ENCODE measurements at regions not wholly inside any gene's neighbourhood (a gene's known extent, or its start where the extent isn't known, plus 50 kb on each side); places are given as distances from the start of the nearest gene placed in this dataset.

GRCh38 chr2:71736986-71737385 lies 283.6 kb downstream of the DYSF start:
- DNase-seq: no peak
- H3K27me3 Mint-ChIP-seq (ENCODE audit: unreplicated experiment): peaks cover 3% of the 10 kb centered on the region
- peaks cover 9% of the 10 kb centered on the region for H3K36me3 Mint-ChIP-seq (ENCODE audit: unreplicated experiment)
- no peak overlapping the region for H3K27ac Mint-ChIP-seq (ENCODE audit: unreplicated experiment)
- H3K4me3 Mint-ChIP-seq (ENCODE audit: unreplicated experiment): no peak overlapping the region
- H3K9me3 Mint-ChIP-seq (ENCODE audit: unreplicated experiment): peaks cover 2% of the 10 kb centered on the region
- TF ChIP-seq CTCF (IDR thresholded peaks at IDR 0.05; ENCODE audit: partially characterized antibody, unreplicated experiment): no peak
- no peaks in the 10 kb centered on the region for H3K4me1 Mint-ChIP-seq (ENCODE audit: low read depth, unreplicated experiment)

GRCh38 chr2:71736091-71736861 lies 282.9 kb downstream of the DYSF start:
- Mint-ChIP-seq H3K4me3 (ENCODE audit: unreplicated experiment) (no peak overlapping the region), H3K9me3 (ENCODE audit: unreplicated experiment) (peaks cover 5% of the 10 kb centered on the region), H3K27me3 (ENCODE audit: unreplicated experiment) (peaks cover 8% of the 10 kb centered on the region), H3K27ac (ENCODE audit: unreplicated experiment) (no peak overlapping the region), H3K4me1 (ENCODE audit: low read depth, unreplicated experiment) (no peaks in the 10 kb centered on the region), H3K36me3 (ENCODE audit: unreplicated experiment) (peaks cover 7% of the 10 kb centered on the region)
- DNase-seq: no peak
- no peak for TF ChIP-seq CTCF (IDR thresholded peaks at IDR 0.05; ENCODE audit: partially characterized antibody, unreplicated experiment)
